ENCODE measurements at regions not wholly inside any gene's neighbourhood (a gene's known extent, or its start where the extent isn't known, plus 50 kb on each side); places are given as distances from the start of the nearest gene placed in this dataset.

DNA sequence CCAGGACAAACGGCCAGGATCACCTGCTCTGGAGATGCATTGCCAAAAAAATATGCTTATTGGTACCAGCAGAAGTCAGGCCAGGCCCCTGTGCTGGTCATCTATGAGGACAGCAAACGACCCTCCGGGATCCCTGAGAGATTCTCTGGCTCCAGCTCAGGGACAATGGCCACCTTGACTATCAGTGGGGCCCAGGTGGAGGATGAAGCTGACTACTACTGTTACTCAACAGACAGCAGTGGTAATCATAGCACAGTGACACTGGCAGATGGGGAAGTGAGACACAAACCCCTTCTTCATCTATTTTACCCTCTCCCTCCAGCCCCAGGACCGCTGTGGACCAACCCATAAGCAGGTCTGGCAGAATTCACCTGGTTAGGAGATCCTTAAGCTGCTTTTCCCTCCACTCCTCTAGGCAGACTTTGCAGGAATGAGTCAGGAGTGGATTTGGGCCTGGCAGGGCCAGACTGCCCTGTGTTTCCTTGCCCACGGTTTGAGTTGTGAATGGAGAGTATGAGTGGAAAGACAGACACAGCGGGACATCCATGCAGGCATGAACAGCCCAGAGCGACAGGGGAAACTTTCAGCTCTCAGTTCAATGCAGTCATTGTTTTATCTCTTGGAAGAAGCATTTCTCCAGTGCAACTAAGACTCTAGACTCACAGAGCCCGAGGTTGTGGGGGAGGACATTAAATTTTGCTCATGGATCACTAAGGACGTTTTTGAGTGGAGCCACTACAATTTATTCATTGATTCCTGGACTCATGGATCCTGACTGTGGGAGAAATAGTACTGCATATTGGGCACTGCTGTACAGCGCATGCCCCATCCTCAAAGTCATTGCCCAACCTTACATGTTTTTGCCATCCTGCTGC is 75.3 kb upstream of the IGLL5 start:
- TF ChIP-seq, protein P1, sequence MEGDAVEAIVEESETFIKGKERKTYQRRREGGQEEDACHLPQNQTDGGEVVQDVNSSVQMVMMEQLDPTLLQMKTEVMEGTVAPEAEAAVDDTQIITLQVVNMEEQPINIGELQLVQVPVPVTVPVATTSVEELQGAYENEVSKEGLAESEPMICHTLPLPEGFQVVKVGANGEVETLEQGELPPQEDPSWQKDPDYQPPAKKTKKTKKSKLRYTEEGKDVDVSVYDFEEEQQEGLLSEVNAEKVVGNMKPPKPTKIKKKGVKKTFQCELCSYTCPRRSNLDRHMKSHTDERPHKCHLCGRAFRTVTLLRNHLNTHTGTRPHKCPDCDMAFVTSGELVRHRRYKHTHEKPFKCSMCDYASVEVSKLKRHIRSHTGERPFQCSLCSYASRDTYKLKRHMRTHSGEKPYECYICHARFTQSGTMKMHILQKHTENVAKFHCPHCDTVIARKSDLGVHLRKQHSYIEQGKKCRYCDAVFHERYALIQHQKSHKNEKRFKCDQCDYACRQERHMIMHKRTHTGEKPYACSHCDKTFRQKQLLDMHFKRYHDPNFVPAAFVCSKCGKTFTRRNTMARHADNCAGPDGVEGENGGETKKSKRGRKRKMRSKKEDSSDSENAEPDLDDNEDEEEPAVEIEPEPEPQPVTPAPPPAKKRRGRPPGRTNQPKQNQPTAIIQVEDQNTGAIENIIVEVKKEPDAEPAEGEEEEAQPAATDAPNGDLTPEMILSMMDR (IDR thresholded peaks at IDR 0.05; ENCODE audit: poor library complexity, severe bottlenecking), result no peak
- TF ChIP-seq SMC3 (conservative IDR thresholded peaks at IDR 0.05; ENCODE audit: poor library complexity) (no peak), POLR2AphosphoS5 (IDR thresholded peaks at IDR 0.05) (no peak), EZH2 (IDR thresholded peaks at IDR 0.05; ENCODE audit: borderline replicate concordance, insufficient read depth, low read length, poor library complexity, severe bottlenecking) (no peak), MXI1 (conservative IDR thresholded peaks at IDR 0.05; ENCODE audit: poor library complexity, severe bottlenecking) (no peak), EP300 (conservative IDR thresholded peaks at IDR 0.05; ENCODE audit: poor library complexity, severe bottlenecking) (no peak), RAD21 (conservative IDR thresholded peaks at IDR 0.05) (no peak)
- TF ChIP-seq, protein P2, sequence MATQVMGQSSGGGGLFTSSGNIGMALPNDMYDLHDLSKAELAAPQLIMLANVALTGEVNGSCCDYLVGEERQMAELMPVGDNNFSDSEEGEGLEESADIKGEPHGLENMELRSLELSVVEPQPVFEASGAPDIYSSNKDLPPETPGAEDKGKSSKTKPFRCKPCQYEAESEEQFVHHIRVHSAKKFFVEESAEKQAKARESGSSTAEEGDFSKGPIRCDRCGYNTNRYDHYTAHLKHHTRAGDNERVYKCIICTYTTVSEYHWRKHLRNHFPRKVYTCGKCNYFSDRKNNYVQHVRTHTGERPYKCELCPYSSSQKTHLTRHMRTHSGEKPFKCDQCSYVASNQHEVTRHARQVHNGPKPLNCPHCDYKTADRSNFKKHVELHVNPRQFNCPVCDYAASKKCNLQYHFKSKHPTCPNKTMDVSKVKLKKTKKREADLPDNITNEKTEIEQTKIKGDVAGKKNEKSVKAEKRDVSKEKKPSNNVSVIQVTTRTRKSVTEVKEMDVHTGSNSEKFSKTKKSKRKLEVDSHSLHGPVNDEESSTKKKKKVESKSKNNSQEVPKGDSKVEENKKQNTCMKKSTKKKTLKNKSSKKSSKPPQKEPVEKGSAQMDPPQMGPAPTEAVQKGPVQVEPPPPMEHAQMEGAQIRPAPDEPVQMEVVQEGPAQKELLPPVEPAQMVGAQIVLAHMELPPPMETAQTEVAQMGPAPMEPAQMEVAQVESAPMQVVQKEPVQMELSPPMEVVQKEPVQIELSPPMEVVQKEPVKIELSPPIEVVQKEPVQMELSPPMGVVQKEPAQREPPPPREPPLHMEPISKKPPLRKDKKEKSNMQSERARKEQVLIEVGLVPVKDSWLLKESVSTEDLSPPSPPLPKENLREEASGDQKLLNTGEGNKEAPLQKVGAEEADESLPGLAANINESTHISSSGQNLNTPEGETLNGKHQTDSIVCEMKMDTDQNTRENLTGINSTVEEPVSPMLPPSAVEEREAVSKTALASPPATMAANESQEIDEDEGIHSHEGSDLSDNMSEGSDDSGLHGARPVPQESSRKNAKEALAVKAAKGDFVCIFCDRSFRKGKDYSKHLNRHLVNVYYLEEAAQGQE (IDR thresholded peaks at IDR 0.05; ENCODE audit: borderline replicate concordance), result no peak

All from neural cell (in vitro differentiated cells).